Vagina (tissue), 2 donors: ENCODE measurements at regions not wholly inside any gene's neighbourhood (a gene's known extent, or its start where the extent isn't known, plus 50 kb on each side); places are given as distances from the start of the nearest gene placed in this dataset.

Experiments used
- CTCF ChIP-seq, 3 experiments: fragments of 450-650 bp in 2 of 3; fragments of 200-600 bp in 1 of 3; sonication (generic) in 1 of 3; IDR thresholded peaks; one replicate each; pipeline ENCODE4 v1.5.1; 2017 to 2019; ENCODE audit warnings: antibody characterized with exemption in 3 of 3, mild to moderate bottlenecking in 2 of 3, moderate library complexity in 2 of 3
- POLR2A ChIP-seq, 2 donors: fragments of 450-650 bp; IDR thresholded peaks; one replicate each; pipeline ENCODE4 v1.6.1; 2017; ENCODE audit warnings: antibody characterized with exemption in 2 of 2, mild to moderate bottlenecking in 2 of 2, moderate library complexity in 2 of 2
- POLR2AphosphoS5 ChIP-seq, 2 donors: sonication (generic); formaldehyde crosslinking; IDR thresholded peaks; one replicate each; pipeline ENCODE4 v1.9.0; 2017; ENCODE audit warnings: antibody characterized with exemption in 2 of 2, mild to moderate bottlenecking in 2 of 2, low read depth in 1 of 2; ENCODE audit not compliant: insufficient read depth in 1 of 2

- TF ChIP-seq POLR2A (IDR thresholded peaks at IDR 0.05) (no peak), CTCF (IDR thresholded peaks at IDR 0.05) (no peak), POLR2AphosphoS5 (IDR thresholded peaks at IDR 0.05; ENCODE audit: insufficient read depth in 1 of 2, low read depth in 1 of 2) (no peak)
Observed at GRCh38 chr2:5454051-5454390, 238.2 kb upstream of the SOX11 start.
